Stimulated activated CD8-positive, alpha-beta memory T cell treated with anti-CD3 and anti-CD28 coated beads, Interleukin-7, amount 100 ng/mL, for 1 hour (primary cell): ENCODE measurements at regions not wholly inside any gene's neighbourhood (a gene's known extent, or its start where the extent isn't known, plus 50 kb on each side); places are given as distances from the start of the nearest gene placed in this dataset.

Source experiments
- DNase-seq, 2 donors: peaks; one replicate each; pipeline ENCODE4 v3.0.0-alpha.2; 2020; ENCODE audit warnings: low read depth in 2 of 2

- no peak for DNase-seq
These were observed 355.9 kb upstream of the TENM4 start for GRCh38 chr11:79796704-79797103.

GRCh38 chr11:79794484-79795393 is 353.9 kb upstream of the TENM4 start:
- no peak for DNase-seq

GRCh38 chr11:79794057-79794456 is 353.2 kb upstream of the TENM4 start:
- no peak for DNase-seq

GRCh38 chr11:79786961-79787360 is 346.1 kb upstream of the TENM4 start:
- DNase-seq, result no peak

GRCh38 chr11:79783833-79784232 is 343.0 kb upstream of the TENM4 start:
- no peak for DNase-seq

GRCh38 chr11:79768343-79768742 is 327.5 kb upstream of the TENM4 start:
- DNase-seq, result no peak

GRCh38 chr11:79762279-79762921 is 321.6 kb upstream of the TENM4 start:
- no peak for DNase-seq

- no peak for DNase-seq
These were observed 317.5 kb upstream of the TENM4 start for GRCh38 chr11:79758325-79758724.

GRCh38 chr11:79747406-79747805 is 306.6 kb upstream of the TENM4 start:
- DNase-seq, result no peak

- no peak for DNase-seq
These were observed 304.1 kb upstream of the TENM4 start for GRCh38 chr11:79744941-79745340.

- no peak for DNase-seq
These were observed 301.3 kb upstream of the TENM4 start for GRCh38 chr11:79742176-79742575.

- DNase-seq, result no peak
These were observed 298.8 kb upstream of the TENM4 start for GRCh38 chr11:79739591-79739990.

GRCh38 chr11:79727221-79727620 is 286.4 kb upstream of the TENM4 start:
- DNase-seq, result no peak

- DNase-seq, result no peak
These were observed 279.3 kb upstream of the TENM4 start for GRCh38 chr11:79720115-79720514.

- no peak for DNase-seq
These were observed 267.6 kb upstream of the TENM4 start for GRCh38 chr11:79708319-79708932.

- DNase-seq, result no peak
These were observed 264.8 kb upstream of the TENM4 start for GRCh38 chr11:79705648-79706047.

GRCh38 chr11:79702303-79702702 is 261.5 kb upstream of the TENM4 start:
- DNase-seq, result no peak

- DNase-seq, result no peak
These were observed 258.4 kb upstream of the TENM4 start for GRCh38 chr11:79699246-79699645.

GRCh38 chr11:79697905-79698304 is 257.1 kb upstream of the TENM4 start:
- DNase-seq, result no peak

- no peak for DNase-seq
These were observed 253.5 kb upstream of the TENM4 start for GRCh38 chr11:79694368-79694767.

GRCh38 chr11:79691445-79691844 is 250.6 kb upstream of the TENM4 start:
- no peak for DNase-seq

GRCh38 chr11:79686703-79687419 is 246.0 kb upstream of the TENM4 start:
- DNase-seq, result no peak
